ENCODE measurements at regions not wholly inside any gene's neighbourhood (a gene's known extent, or its start where the extent isn't known, plus 50 kb on each side); places are given as distances from the start of the nearest gene placed in this dataset.

- TF ChIP-seq POLR2AphosphoS5 (IDR thresholded peaks at IDR 0.05; ENCODE audit: insufficient read depth, low read depth, low read length) (no peak), CTCF (IDR thresholded peaks at IDR 0.05; ENCODE audit: extremely low read depth in 1 of 2, insufficient read depth in 1 of 2, low read depth in 1 of 2, low read length in 2 of 2) (no peak), MYC (IDR thresholded peaks at IDR 0.05; ENCODE audit: low read depth, low read length) (no peak)
Observed at GRCh38 chr6:66638099-66638498, 931.1 kb upstream of the EYS start.

Data from endothelial cell of umbilical vein (primary cell).